ENCODE measurements at regions not wholly inside any gene's neighbourhood (a gene's known extent, or its start where the extent isn't known, plus 50 kb on each side); places are given as distances from the start of the nearest gene placed in this dataset.

DNA sequence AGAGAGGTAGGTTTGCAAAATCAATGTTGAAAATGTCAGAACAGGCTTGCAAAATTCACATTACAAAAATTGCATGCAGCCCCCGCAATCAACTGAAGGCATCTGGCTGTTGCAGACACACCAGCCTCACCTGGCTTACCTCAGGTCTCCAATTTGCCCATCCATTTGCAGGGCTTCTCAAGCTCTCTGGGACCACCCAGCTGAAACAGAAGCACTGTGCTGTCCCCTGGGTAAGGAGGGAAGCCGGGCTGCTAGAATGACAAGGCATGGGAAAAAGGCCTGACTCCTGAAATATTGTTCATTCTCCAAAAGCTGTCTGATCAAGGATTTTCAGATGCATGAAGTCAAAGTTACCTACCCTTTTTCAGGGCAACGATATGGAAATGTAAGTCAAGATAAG lies 52.6 kb upstream of the CD93 start:
- DNase-seq (ENCODE audit: low read depth), result no peak
- H3K4me3 ChIP-seq (ENCODE audit: low read depth, low read length), result no peak overlapping the region
- TF ChIP-seq, protein P1, sequence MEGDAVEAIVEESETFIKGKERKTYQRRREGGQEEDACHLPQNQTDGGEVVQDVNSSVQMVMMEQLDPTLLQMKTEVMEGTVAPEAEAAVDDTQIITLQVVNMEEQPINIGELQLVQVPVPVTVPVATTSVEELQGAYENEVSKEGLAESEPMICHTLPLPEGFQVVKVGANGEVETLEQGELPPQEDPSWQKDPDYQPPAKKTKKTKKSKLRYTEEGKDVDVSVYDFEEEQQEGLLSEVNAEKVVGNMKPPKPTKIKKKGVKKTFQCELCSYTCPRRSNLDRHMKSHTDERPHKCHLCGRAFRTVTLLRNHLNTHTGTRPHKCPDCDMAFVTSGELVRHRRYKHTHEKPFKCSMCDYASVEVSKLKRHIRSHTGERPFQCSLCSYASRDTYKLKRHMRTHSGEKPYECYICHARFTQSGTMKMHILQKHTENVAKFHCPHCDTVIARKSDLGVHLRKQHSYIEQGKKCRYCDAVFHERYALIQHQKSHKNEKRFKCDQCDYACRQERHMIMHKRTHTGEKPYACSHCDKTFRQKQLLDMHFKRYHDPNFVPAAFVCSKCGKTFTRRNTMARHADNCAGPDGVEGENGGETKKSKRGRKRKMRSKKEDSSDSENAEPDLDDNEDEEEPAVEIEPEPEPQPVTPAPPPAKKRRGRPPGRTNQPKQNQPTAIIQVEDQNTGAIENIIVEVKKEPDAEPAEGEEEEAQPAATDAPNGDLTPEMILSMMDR (IDR thresholded peaks at IDR 0.05; ENCODE audit: control insufficient read depth, extremely low read depth, insufficient read depth), result no peak

DNA sequence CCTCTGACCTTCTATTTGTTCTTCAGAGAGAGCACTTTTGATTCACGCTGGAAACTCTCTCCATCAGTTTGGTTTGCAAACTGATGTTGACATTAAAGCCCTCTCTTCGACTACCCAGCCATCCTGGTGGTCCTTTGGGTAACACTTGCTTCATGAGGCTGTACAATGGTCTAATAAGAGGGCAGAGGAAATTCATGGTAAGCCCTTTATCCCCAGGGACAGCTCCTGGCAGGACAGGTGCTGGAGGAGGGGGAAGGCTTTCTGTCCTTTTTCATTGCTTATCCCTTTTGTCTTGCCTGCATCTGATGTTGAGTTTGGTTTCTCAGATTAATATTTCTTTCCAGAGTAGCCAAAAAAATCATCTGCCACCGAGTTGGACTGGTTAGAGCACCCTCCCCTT lies 52.1 kb upstream of the CD93 start:
- TF ChIP-seq, protein P1 (IDR thresholded peaks at IDR 0.05; ENCODE audit: control insufficient read depth, extremely low read depth, insufficient read depth), result no peak
- H3K4me3 ChIP-seq (ENCODE audit: low read depth, low read length), result no peak overlapping the region
- DNase-seq (ENCODE audit: low read depth), result no peak

DNA sequence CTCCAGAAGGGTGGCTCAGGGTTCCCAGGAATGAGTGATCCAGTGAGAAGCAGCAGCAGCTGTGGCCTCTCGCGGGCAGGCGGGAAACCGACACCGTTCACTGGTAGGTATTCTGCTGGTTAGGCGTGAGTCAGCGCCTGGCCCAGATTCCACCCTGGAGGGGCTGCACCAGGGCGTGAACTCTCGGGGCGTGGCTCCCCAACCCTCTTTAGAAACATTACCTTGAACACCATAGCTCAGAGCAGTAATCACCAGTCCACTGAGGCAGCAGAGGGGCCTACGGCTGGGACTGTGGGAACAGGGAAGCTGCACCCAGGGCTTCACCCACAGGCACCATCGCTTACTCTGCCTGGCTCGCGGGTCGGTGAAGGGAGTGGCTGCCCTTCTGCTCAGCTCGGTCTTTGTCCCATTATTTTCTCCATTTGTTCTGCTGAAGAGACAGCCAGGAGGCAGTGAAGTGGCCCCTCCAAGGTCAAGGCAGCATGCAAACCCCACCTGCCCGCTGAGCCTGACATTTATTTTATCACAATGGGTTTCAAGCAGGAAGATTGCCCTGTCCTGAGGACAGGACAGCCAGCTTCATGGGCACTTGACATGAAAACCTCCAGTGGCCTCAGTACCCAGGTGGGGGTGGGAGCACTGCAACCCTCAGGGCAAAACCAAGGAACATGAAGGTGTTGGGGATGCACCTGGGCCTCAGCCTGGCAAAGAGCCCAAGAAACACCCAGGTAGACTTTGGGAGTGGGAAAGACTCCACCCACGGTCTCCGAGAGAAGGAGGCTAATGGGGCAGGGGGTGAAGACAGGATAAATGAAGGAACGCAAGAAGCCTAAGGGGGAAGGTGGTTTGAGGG lies 51.0 kb upstream of the CD93 start:
- DNase-seq (ENCODE audit: low read depth), result no peak
- TF ChIP-seq, protein P1 (IDR thresholded peaks at IDR 0.05; ENCODE audit: control insufficient read depth, extremely low read depth, insufficient read depth), result no peak
- H3K4me3 ChIP-seq (ENCODE audit: low read depth, low read length), result no peak overlapping the region

DNA sequence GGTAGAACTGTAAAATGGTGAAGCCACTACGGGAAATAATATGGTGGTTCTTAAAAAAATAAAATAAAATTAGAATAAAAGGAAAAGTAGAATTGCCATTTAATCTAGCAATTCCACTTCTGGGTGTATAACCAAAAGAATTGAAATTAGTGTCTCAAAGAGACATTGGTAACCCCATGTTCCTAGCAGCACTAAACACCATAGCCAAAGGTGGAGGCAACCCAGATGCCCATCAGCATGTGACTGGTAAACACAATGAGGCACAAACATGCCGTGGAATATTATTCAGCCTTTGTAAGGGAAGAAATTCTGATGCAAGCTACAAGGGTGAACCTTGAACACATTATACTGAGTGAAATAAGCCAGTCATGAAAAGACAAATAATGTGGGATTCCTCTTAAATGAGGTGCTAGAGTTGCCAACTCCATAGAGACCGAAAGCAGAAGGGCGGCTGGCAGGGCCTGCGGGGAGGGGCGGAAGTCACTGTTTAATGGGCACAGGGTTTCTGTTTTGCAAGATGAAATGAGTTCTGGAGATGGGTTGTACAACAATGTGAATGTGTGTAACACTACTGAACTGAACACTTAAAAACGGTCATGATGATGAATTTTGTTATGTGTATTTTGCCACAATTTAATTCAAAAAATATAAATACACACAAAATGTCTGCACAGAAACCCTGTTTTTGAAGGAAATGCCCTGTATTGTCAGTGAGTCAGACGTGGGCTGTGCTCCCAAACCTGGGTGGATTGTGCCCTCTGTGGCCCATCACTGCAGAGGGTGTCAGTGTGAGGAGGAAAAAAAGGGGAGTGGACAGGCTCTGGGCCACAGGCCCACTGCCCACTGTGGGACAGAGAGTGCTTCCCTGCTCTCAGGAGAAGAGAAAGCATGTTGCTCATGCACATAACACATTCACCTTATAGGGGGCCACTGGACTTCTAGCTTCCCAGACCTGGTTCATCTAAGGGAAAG lies 49.6 kb upstream of the CD93 start:
- H3K4me3 ChIP-seq (ENCODE audit: low read depth, low read length), result no peak overlapping the region
- DNase-seq (ENCODE audit: low read depth), result no peak
- TF ChIP-seq, protein P1 (IDR thresholded peaks at IDR 0.05; ENCODE audit: control insufficient read depth, extremely low read depth, insufficient read depth), result no peak

All from LNCaP clone FGC (cell line).